Naive B cell (primary cell): ENCODE measurements at regions not wholly inside any gene's neighbourhood (a gene's known extent, or its start where the extent isn't known, plus 50 kb on each side); places are given as distances from the start of the nearest gene placed in this dataset.
A peak's percentile ranks its signal among the peaks of the same experiment; 100 is the strongest.

ENCODE experiments used
- ATAC-seq, 2 donors: fragments of 150-1000 bp; cut with Tn5 transposase; 2 replicates each; pipeline ENCODE4 v1.10.0; 2021; ENCODE audit warnings: low read depth in 2 of 2, mild to moderate bottlenecking in 2 of 2, moderate library complexity in 2 of 2
- DNase-seq: peaks from one replicate; pipeline ENCODE4 v3.0.0; 2022
- H3K27ac Mint-ChIP-seq, 6 donors: one replicate each; pipeline ENCODE4 v1.8.0; 2020 to 2022; ENCODE audit warnings: mild to moderate bottlenecking in 6 of 6, mixed read lengths in 6 of 6, moderate library complexity in 5 of 6, inconsistent platforms in 2 of 6
- H3K27me3 Mint-ChIP-seq, 3 donors: one replicate each; pipeline ENCODE4 v1.8.0; 2021 to 2022; ENCODE audit warnings: mixed read lengths in 3 of 3, mild to moderate bottlenecking in 1 of 3
- H3K36me3 Mint-ChIP-seq, 2 donors: one replicate each; pipeline ENCODE4 v1.8.0; 2020 to 2022; ENCODE audit warnings: mixed read lengths in 2 of 2, inconsistent platforms in 1 of 2, mild to moderate bottlenecking in 1 of 2
- H3K4me1 Mint-ChIP-seq, 3 donors: one replicate each; pipeline ENCODE4 v1.8.0; 2020 to 2022; ENCODE audit warnings: mixed read lengths in 3 of 3, inconsistent platforms in 1 of 3, mild to moderate bottlenecking in 1 of 3, moderate library complexity in 1 of 3
- H3K4me3 Mint-ChIP-seq, 8 donors: one replicate each; pipeline ENCODE4 v1.8.0; 2020 to 2022; ENCODE audit warnings: mild to moderate bottlenecking in 8 of 8, mixed read lengths in 8 of 8, moderate library complexity in 8 of 8, inconsistent platforms in 2 of 8
- H3K9me3 Mint-ChIP-seq, 7 donors: one replicate each; pipeline ENCODE4 v1.8.0; 2020 to 2022; ENCODE audit warnings: mixed read lengths in 7 of 7, mild to moderate bottlenecking in 5 of 7, inconsistent platforms in 2 of 7, moderate library complexity in 1 of 7

DNA sequence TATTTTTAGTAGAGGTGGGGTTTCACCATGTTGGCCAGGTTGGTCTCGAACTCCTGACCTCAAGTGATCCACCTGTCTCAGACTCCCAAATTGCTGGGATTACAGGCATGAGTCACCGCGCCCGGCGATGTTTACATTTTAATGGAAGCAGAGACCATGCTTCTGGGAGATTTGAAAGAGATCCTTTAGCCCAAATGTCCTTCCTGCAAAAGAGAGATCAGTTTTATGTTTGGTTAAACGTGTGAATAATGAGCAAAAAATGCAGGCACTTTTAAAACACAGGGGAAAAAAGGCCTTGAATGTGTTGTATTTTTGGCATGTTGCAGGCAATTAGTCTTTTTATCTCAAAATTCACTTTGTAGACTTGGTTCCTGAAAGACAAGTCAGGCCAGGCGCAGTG, 95.8 kb upstream of the ELOVL6 start:
- DNase-seq: no peak
- H3K27me3 Mint-ChIP-seq: peaks cover 0 to 6% (median 5%) of the 10 kb centered on the region in 3 donors
- ATAC-seq: no peak
- no peaks in the 10 kb centered on the region for H3K4me1 Mint-ChIP-seq
- H3K36me3 Mint-ChIP-seq: no peaks in the 10 kb centered on the region
- H3K4me3 Mint-ChIP-seq: no peak overlapping the region
- peaks cover 0 to 1% (median 0%) of the 10 kb centered on the region in 7 donors for H3K9me3 Mint-ChIP-seq
- H3K27ac Mint-ChIP-seq: no peak overlapping the region

DNA sequence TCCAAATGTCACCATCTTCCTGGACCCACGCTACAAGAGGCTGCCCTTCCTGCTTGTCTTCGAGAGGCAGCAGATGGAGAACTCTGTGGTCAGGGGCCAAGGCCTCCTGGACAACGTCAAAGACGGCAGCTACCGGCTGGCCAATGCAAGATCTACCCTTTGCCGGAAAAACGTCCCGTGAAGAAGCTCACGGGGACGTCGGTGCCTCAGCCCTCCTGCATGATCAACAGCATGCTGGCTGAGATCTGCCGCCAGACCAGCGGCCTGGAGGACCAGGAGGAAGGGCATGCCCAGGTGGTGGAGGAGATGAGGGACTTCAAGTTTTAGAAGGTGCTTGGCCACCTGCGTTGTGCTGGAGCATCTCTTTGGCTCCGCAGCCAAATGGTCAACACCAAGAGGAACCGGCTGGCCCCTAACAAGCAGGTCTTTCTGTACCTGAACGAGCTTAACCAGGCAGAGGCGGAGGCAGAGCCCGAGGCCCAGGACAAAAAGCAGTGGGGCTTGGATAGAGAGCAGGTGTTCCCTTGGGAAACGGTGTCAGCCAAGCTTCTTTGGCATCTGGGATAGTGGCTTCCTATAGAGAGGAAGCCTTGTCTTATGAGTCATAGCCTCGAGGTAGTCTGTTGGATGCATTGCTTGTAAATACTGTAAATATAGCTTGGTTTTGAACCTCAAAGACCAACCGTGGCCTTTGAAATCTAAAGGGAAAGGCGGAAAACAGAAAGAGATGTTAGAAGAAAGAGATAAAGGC, 94.8 kb upstream of the ELOVL6 start:
- no peak for ATAC-seq
- H3K4me1 Mint-ChIP-seq: no peaks in the 10 kb centered on the region
- no peak for DNase-seq
- H3K36me3 Mint-ChIP-seq: no peaks in the 10 kb centered on the region
- H3K27ac Mint-ChIP-seq: no peak overlapping the region
- no peak overlapping the region for H3K4me3 Mint-ChIP-seq
- peaks cover 0 to 1% (median 0%) of the 10 kb centered on the region in 7 donors for H3K9me3 Mint-ChIP-seq
- peaks cover 0 to 6% (median 5%) of the 10 kb centered on the region in 3 donors for H3K27me3 Mint-ChIP-seq

DNA sequence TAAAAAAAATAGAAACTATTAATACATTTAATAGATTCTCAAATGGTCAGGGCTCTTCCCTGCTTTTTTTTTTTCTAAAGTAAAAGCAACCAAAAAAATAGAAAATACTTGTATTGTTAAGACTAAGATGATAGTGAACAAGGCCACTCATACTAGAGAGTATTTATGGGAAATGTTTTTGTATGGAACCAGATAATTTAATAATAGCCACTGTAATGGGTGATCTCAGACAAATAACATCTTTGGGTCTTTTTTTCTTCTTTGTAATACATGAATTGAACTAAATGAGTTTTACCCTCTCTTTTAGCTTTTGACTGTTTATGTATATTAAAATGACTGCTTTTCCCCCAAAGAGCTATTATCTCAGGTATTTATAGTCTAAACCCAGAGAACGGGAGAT, 92.1 kb upstream of the ELOVL6 start:
- Mint-ChIP-seq H3K27me3 (peaks cover 0 to 5% (median 0%) of the 10 kb centered on the region in 3 donors), H3K36me3 (no peaks in the 10 kb centered on the region), H3K4me1 (no peaks in the 10 kb centered on the region), H3K4me3 (no peak overlapping the region), H3K27ac (no peak overlapping the region), H3K9me3 (peaks cover 0 to 1% (median 0%) of the 10 kb centered on the region in 7 donors)
- ATAC-seq (no peak), DNase-seq (no peak)

DNA sequence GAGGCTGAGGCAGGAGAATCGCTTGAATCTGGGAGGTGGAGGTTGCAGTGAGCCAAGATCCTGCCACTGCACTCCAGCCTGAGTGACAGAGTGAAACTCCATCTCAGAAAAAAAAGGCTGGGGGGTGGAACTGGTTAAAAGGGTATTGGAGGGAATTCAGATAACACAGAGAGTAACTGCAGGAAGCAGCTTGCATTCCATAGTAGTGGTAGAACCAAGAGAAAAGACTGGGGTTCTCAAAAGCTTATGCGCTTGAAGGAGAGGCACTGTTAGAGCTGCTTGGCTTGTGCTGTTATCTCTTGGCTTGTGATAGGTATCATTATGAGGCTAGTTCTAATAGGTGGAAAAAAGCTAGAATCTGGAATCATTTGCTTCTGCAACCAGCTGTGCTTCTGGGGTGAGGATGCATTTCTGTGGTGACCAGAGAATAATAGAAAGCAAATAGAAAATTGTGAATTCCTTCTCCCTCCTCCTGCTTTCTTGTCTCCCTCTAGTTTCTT, 91.2 kb upstream of the ELOVL6 start:
- H3K9me3 Mint-ChIP-seq: peaks cover 0 to 1% (median 0%) of the 10 kb centered on the region in 7 donors
- H3K36me3 Mint-ChIP-seq: no peaks in the 10 kb centered on the region
- H3K4me3 Mint-ChIP-seq: no peak overlapping the region
- H3K27ac Mint-ChIP-seq: no peak overlapping the region
- DNase-seq (no peak), ATAC-seq (no peak)
- peaks cover 0 to 5% (median 0%) of the 10 kb centered on the region in 3 donors for H3K27me3 Mint-ChIP-seq
- H3K4me1 Mint-ChIP-seq: no peaks in the 10 kb centered on the region

DNA sequence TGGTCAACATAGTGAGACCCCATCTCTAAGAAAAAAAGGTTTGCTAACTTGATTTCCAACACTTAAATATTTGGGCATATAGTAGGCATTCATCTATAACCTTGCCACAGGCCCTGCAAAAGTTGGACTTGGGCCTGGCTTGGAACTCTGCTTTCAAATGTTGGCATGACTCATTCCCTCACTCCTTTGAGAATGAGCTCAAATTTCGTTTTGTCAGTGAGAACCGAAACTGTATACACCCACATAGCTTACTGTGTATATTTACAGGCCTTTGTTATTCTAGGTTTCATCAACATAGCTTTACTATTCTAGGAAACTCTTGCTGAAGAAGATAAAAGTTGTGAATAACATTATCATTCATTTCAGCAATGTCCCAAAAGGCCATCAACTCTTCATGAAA, 88.7 kb upstream of the ELOVL6 start:
- Mint-ChIP-seq H3K36me3 (no peaks in the 10 kb centered on the region), H3K9me3 (peaks cover 0 to 1% (median 0%) of the 10 kb centered on the region in 7 donors), H3K27me3 (peaks cover 0 to 6% (median 0%) of the 10 kb centered on the region in 3 donors), H3K27ac (no peak overlapping the region), H3K4me1 (no peaks in the 10 kb centered on the region), H3K4me3 (no peak overlapping the region)
- DNase-seq (no peak), ATAC-seq (no peak)

DNA sequence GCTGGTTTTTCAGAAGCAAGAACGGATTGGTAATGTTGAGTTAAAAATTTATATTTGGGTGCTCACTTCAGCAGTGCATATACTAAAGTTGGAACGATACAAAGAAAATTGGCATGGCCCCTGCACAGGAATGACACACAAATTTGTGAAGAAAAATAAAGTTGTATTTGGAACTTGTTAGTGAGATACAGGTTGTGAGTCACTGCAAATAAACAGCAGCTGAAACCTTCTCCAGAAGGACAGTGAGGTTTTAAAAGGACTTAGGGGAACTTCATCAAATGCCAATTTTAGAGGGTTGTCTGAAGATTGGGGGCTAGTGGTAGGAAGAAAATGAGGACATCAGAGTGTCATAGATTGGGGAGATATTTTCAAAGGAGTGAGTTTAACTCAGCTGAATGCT, 79.7 kb upstream of the ELOVL6 start:
- Mint-ChIP-seq H3K27ac (no peak overlapping the region), H3K27me3 (peaks cover 0 to 5% (median 4%) of the 10 kb centered on the region in 3 donors), H3K36me3 (no peaks in the 10 kb centered on the region), H3K4me1 (no peaks in the 10 kb centered on the region), H3K9me3 (peaks cover 0 to 2% (median 0%) of the 10 kb centered on the region in 7 donors), H3K4me3 (no peak overlapping the region)
- DNase-seq: no peak
- ATAC-seq: no peak

DNA sequence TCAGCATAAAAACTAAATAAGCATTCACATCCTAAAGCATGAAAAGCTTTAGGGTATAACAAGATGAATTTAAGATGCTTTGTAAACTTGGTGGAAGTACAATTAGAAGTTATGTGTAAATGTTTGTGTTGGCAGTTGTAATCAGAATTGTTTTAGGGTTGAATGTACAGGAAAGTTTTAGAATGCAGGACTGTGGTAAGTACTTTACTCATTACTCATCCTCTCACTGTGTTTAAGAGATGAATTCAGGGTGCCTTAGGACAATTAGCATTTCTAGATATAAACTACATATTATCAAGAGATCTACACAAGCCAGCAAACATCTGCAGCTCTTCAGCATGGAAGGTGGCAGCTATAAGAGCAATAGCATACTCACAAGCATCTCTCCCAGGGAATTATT, 77.5 kb upstream of the ELOVL6 start:
- no peak overlapping the region for H3K4me3 Mint-ChIP-seq
- H3K36me3 Mint-ChIP-seq: no peaks in the 10 kb centered on the region
- no peak for ATAC-seq
- no peak overlapping the region for H3K27ac Mint-ChIP-seq
- DNase-seq: no peak
- peaks cover 0 to 5% (median 0%) of the 10 kb centered on the region in 3 donors for H3K27me3 Mint-ChIP-seq
- peaks cover 0 to 2% (median 0%) of the 10 kb centered on the region in 7 donors for H3K9me3 Mint-ChIP-seq
- no peaks in the 10 kb centered on the region for H3K4me1 Mint-ChIP-seq

DNA sequence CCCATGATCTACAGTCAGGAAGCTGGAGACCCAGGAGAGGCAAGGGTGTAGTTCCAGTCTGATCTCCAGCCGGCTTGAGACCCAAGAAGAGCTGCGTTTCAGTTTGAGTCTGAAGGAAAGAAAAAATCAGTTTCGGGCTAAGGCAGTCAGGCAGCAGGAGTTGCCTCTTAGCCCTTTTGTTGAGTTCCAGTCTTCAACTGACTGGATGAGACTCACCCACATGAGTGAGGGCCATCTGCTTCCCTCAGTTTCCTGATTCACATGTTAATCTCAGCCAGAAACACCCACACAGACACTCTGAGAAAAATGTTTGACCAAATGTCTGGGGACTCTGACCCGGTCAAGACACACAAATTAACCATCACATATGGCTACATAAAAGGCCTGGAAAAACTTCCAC, 73.6 kb upstream of the ELOVL6 start:
- Mint-ChIP-seq H3K27me3 (peaks cover 0 to 5% (median 0%) of the 10 kb centered on the region in 3 donors), H3K4me1 (no peaks in the 10 kb centered on the region), H3K4me3 (no peak overlapping the region), H3K36me3 (no peaks in the 10 kb centered on the region), H3K9me3 (peaks cover 0 to 4% (median 0%) of the 10 kb centered on the region in 7 donors), H3K27ac (no peak overlapping the region)
- DNase-seq (no peak), ATAC-seq (no peak)

DNA sequence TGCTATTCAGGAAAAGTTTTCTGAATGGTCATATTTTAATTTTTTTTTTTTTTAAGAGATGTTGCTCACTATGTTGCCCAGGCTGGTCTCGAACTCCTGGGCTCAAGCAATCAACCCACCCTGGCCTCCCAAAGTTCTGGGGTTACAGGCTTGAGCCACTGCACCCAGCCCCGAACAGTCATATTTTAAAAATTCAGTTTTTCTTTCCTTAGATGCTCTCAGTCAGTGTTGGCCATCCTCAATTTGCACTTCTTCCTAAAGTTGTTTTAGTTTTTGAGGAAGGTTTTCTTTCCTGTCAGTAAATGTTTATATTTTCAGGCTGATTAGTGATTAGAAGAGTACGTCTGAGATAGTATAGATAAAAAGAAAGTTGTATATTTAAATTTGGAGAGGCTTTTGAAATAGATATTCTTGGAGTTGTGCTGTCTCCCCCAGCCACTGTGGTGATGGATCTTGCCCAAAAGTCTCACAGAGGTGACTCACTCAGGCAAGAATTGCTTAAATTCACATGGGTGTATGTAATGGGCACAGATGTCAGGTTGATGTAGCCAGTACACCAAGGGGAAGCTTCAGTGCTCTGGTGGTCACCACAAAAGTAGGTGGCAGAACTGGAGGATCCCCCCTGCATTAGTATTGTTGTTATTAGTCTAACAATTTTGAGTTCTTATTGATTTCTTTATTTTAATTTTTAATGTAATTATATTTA, 72.2 kb upstream of the ELOVL6 start:
- Mint-ChIP-seq H3K9me3 (peaks cover 0 to 3% (median 0%) of the 10 kb centered on the region in 7 donors), H3K27me3 (peaks cover 0 to 2% (median 0%) of the 10 kb centered on the region in 3 donors), H3K27ac (peak overlapping the region in 1 of 6 donors; percentile 35), H3K4me1 (no peaks in the 10 kb centered on the region), H3K36me3 (no peaks in the 10 kb centered on the region), H3K4me3 (peak overlapping the region in 1 of 8 donors; percentile 16)
- no peak for ATAC-seq
- no peak for DNase-seq

DNA sequence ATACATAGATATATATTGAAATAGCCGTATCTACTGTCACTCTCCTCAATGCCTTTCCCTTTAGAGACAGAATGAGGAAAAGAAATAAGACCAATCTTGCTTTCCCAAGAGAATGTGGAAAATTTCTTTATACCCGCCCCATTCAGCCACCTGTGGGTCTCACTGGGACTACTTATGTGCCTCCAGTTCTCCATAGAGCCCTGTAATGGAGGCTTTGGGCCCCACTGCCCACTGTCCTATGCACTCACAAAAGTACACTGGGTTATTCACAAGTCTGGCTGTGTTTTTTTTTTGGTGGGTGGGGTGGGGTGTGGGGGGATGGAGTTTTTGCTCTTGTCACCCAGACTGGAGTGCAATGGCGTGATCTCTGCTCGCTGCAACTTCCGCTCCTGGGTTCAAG, 70.4 kb upstream of the ELOVL6 start:
- no peak overlapping the region for H3K27ac Mint-ChIP-seq
- H3K9me3 Mint-ChIP-seq: peaks cover 0 to 2% (median 0%) of the 10 kb centered on the region in 7 donors
- no peak overlapping the region for H3K4me3 Mint-ChIP-seq
- no peaks in the 10 kb centered on the region for H3K4me1 Mint-ChIP-seq
- H3K36me3 Mint-ChIP-seq: no peaks in the 10 kb centered on the region
- DNase-seq: no peak
- no peak for ATAC-seq
- no peaks in the 10 kb centered on the region for H3K27me3 Mint-ChIP-seq

DNA sequence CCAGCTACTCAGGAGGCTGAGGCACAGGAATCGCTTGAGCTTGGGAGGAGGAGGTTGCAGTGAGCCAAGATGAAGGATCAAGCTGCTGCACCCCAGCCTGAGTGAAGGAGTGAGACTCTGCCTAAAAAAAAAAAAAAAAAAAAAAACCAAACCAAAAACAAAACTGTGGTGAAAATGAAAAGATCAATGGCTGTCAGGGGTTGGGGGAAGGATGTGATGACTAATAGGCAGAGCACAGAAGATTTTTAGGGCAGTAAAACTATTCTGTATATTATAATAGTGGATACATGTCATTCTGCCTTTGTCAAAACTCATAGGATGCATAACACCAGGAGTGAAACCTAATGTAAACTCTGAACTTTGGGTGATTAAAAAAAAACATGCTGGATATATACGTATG, 69.9 kb upstream of the ELOVL6 start:
- H3K9me3 Mint-ChIP-seq: peaks cover 0 to 2% (median 0%) of the 10 kb centered on the region in 7 donors
- no peak overlapping the region for H3K27ac Mint-ChIP-seq
- no peaks in the 10 kb centered on the region for H3K27me3 Mint-ChIP-seq
- no peaks in the 10 kb centered on the region for H3K4me1 Mint-ChIP-seq
- DNase-seq (no peak), ATAC-seq (no peak)
- no peak overlapping the region for H3K4me3 Mint-ChIP-seq
- no peaks in the 10 kb centered on the region for H3K36me3 Mint-ChIP-seq

DNA sequence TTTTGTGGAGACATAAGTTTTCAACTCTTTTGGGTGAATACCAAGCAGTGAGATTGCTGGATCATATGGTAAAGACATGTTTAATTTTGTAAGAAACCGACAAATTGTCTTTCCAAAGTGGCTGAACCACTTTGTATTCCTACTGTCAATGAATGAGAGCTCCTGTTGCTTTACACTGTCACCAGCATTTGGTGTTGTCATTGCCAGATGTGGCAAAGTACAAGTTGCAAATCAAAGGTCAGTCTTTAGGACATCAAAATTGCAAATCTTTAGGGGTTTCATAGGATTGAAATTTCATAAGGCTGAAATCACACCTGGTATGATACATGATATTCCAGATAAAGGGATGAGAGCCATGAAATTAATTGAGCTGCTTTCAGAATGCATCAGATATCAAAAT, 67.7 kb upstream of the ELOVL6 start:
- Mint-ChIP-seq H3K4me1 (no peaks in the 10 kb centered on the region), H3K27me3 (peaks cover 0 to 3% (median 0%) of the 10 kb centered on the region in 3 donors), H3K9me3 (peaks cover 0 to 2% (median 0%) of the 10 kb centered on the region in 7 donors), H3K27ac (no peak overlapping the region), H3K36me3 (no peaks in the 10 kb centered on the region), H3K4me3 (no peak overlapping the region)
- ATAC-seq (no peak), DNase-seq (no peak)

DNA sequence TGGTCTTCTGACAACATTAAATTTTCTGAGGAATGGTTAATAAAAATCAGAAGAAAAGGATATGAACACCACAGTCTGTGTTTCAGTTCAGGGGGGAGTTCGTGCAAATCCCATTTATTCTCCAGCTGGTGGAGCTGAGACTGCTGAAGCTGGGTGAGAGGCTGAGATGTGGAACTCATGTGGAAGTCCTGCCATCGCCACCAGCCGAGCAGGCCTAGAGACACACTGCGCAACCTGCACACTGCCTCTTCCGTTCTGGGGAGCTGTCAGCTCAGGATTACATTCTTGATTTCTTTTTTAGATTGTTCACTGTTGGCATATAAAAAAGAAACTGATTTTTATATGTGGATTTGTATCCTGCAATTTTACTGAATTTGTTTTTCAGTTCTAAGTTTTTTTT, 66.6 kb upstream of the ELOVL6 start:
- no peaks in the 10 kb centered on the region for H3K36me3 Mint-ChIP-seq

DNA sequence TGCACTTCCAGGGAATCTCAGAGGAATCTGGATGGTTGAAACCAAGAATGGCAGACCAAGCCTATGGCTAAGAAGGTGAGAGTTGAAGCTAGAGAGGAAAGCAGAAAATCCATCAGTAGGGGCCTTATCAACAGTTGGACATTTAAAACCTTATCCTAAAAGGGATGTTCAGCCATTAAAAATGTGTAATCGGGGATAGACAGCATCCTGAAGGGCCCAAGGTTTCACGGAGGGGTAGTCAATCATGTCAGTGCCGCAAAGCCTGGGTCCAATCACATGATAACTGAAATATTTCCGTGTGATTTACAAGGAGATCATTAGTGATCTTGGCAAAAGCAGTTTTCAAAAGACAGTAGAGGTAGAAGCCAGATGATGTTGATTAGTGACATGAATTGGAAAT, 61.9 kb upstream of the ELOVL6 start:
- ATAC-seq (no peak), DNase-seq (no peak)
- H3K4me1 Mint-ChIP-seq: no peaks in the 10 kb centered on the region
- peaks cover 0 to 3% (median 0%) of the 10 kb centered on the region in 7 donors for H3K9me3 Mint-ChIP-seq
- no peak overlapping the region for H3K4me3 Mint-ChIP-seq
- no peaks in the 10 kb centered on the region for H3K36me3 Mint-ChIP-seq
- no peak overlapping the region for H3K27ac Mint-ChIP-seq
- peaks cover 0 to 8% (median 0%) of the 10 kb centered on the region in 3 donors for H3K27me3 Mint-ChIP-seq

More for the DNA sequence above, 66.6 kb upstream of the ELOVL6 start:
- H3K27me3 Mint-ChIP-seq: peaks cover 0 to 6% (median 0%) of the 10 kb centered on the region in 3 donors
- DNase-seq (no peak), ATAC-seq (no peak)
- H3K27ac Mint-ChIP-seq: no peak overlapping the region
- H3K9me3 Mint-ChIP-seq: peaks cover 0 to 3% (median 0%) of the 10 kb centered on the region in 7 donors
- H3K4me1 Mint-ChIP-seq: no peaks in the 10 kb centered on the region
- no peak overlapping the region for H3K4me3 Mint-ChIP-seq
